WTC11 (cell line): ENCODE measurements at regions not wholly inside any gene's neighbourhood (a gene's known extent, or its start where the extent isn't known, plus 50 kb on each side); places are given as distances from the start of the nearest gene placed in this dataset.

ENCODE experiments used
- ATAC-seq: fragments of 200-7000 bp; cut with Tn5 transposase; 2 replicates; pipeline ENCODE4 v1.10.0; 2021; ENCODE audit warnings: mild to moderate bottlenecking, moderate library complexity
- CTCF ChIA-PET: fragments of 300-600 bp; sonication (Branson Sonifier 250); formaldehyde crosslinking; loops from one replicate; lab custom pipeline; 2021; ENCODE audit warnings: antibody characterized with exemption; lab: Charles Lee
- POLR2A ChIA-PET: fragments of 350-600 bp; sonication (Branson Sonifier 250); formaldehyde crosslinking; loops from one replicate; lab custom pipeline; 2021; ENCODE audit warnings: antibody characterized with exemption; lab: Charles Lee
- DNase-seq: peaks from one replicate; pipeline ENCODE4 v3.0.0; 2021; ENCODE audit warnings: low spot score
- H3K27ac Mint-ChIP-seq: 2 replicates; pipeline ENCODE4 v1.8.0; 2021; ENCODE audit warnings: mixed read lengths
- H3K27me3 Mint-ChIP-seq: 2 replicates; pipeline ENCODE4 v1.8.0; 2021; ENCODE audit warnings: low read depth, mild to moderate bottlenecking, moderate library complexity, mixed read lengths
- H3K36me3 Mint-ChIP-seq: 2 replicates; pipeline ENCODE4 v1.8.0; 2021; ENCODE audit warnings: mixed read lengths
- H3K4me1 Mint-ChIP-seq: 2 replicates; pipeline ENCODE4 v1.8.0; 2022; ENCODE audit warnings: mixed read lengths
- H3K4me3 Mint-ChIP-seq: 2 replicates; pipeline ENCODE4 v1.8.0; 2021; ENCODE audit warnings: mild to moderate bottlenecking, moderate library complexity, mixed read lengths
- H3K9me3 Mint-ChIP-seq: 2 replicates; pipeline ENCODE4 v1.8.0; 2021; ENCODE audit warnings: mixed read lengths
- ATF1 ChIP-seq: sonication (generic); formaldehyde crosslinking; IDR thresholded peaks from 2 replicates; pipeline ENCODE4 v1.8.1; 2023; ENCODE audit warnings: mild to moderate bottlenecking, moderate library complexity, missing genetic modification reagents
- ATF3 ChIP-seq: sonication (generic); formaldehyde crosslinking; conservative IDR thresholded peaks from 2 replicates; pipeline ENCODE4 v1.8.1; 2022; ENCODE audit warnings: mild to moderate bottlenecking, missing genetic modification reagents
- CBFB ChIP-seq: sonication (generic); formaldehyde crosslinking; IDR thresholded peaks from 2 replicates; pipeline ENCODE4 v1.8.1; 2022; ENCODE audit warnings: mild to moderate bottlenecking, low read depth, missing genetic modification reagents
- E2F5 ChIP-seq: sonication (generic); formaldehyde crosslinking; IDR thresholded peaks from 2 replicates; pipeline ENCODE4 v1.8.1; 2022; ENCODE audit warnings: mild to moderate bottlenecking, moderate library complexity, missing genetic modification reagents
- HMGA2 ChIP-seq: fragments of 250-450 bp; sonication (Bioruptor Pico); IDR thresholded peaks from 2 replicates; pipeline ENCODE4 v1.4.0; 2021; ENCODE audit warnings: mild to moderate bottlenecking, moderate library complexity
- MLX ChIP-seq: sonication (generic); formaldehyde crosslinking; IDR thresholded peaks from 2 replicates; pipeline ENCODE4 v1.8.1; 2023; ENCODE audit warnings: mild to moderate bottlenecking, missing genetic modification reagents, moderate library complexity
- MYBL2 ChIP-seq: sonication (generic); formaldehyde crosslinking; IDR thresholded peaks from 2 replicates; pipeline ENCODE4 v1.8.1; 2023; ENCODE audit warnings: mild to moderate bottlenecking, moderate library complexity, missing genetic modification reagents
- RELA ChIP-seq: sonication (generic); formaldehyde crosslinking; IDR thresholded peaks from 2 replicates; pipeline ENCODE4 v1.8.1; 2022; ENCODE audit warnings: missing genetic modification reagents, mild to moderate bottlenecking, borderline replicate concordance
- SMAD3 ChIP-seq: sonication (generic); formaldehyde crosslinking; IDR thresholded peaks from 2 replicates; pipeline ENCODE4 v1.8.0; 2022; ENCODE audit warnings: missing genetic modification reagents, mild to moderate bottlenecking, borderline replicate concordance
- STAT6 ChIP-seq: sonication (generic); formaldehyde crosslinking; conservative IDR thresholded peaks from 2 replicates; pipeline ENCODE4 v1.8.1; 2023; ENCODE audit warnings: mild to moderate bottlenecking, low read depth, missing genetic modification reagents, moderate library complexity
- USF2 ChIP-seq: sonication (generic); formaldehyde crosslinking; IDR thresholded peaks from 2 replicates; pipeline ENCODE4 v1.8.1; 2023; ENCODE audit warnings: mild to moderate bottlenecking, missing genetic modification reagents, moderate library complexity
- ZNF219 ChIP-seq: sonication (generic); formaldehyde crosslinking; IDR thresholded peaks from 2 replicates; pipeline ENCODE4 v1.8.0; 2023; ENCODE audit warnings: missing genetic modification reagents, mild to moderate bottlenecking, borderline replicate concordance
- ZNF317 ChIP-seq: sonication (generic); formaldehyde crosslinking; IDR thresholded peaks from 2 replicates; pipeline ENCODE4 v1.8.1; 2023; ENCODE audit warnings: low read depth, mild to moderate bottlenecking, moderate library complexity, missing genetic modification reagents, borderline replicate concordance
- ZNF512 ChIP-seq: sonication (generic); formaldehyde crosslinking; IDR thresholded peaks from 2 replicates; pipeline ENCODE4 v1.8.1; 2022; ENCODE audit warnings: missing genetic modification reagents, borderline replicate concordance

GRCh38 chr11:92890846-92891245 lies 78.6 kb upstream of the MTNR1B start (continued):
- TF ChIP-seq ZNF512 (CRISPR knock-in tag) (no peak), STAT6 (no peak), E2F5 (CRISPR knock-in tag) (no peak)

GRCh38 chr11:92892802-92893684 lies 76.4 kb upstream of the MTNR1B start:
- Mint-ChIP-seq H3K27ac (no peak overlapping the region), H3K9me3 (no peaks in the 10 kb centered on the region), H3K27me3 (no peaks in the 10 kb centered on the region), H3K36me3 (no peaks in the 10 kb centered on the region), H3K4me1 (peaks cover 9% of the 10 kb centered on the region), H3K4me3 (no peak overlapping the region)
- POLR2A ChIA-PET, result no interaction called here
- CTCF ChIA-PET, result no interaction called here
- ATAC-seq (no peak), DNase-seq (no peak)
- TF ChIP-seq MYBL2 (CRISPR knock-in tag) (no peak), ZNF317 (no peak), MLX (CRISPR knock-in tag) (no peak), ATF3 (CRISPR knock-in tag) (no peak), E2F5 (CRISPR knock-in tag) (no peak), USF2 (CRISPR knock-in tag) (no peak), RELA (no peak), ZNF512 (CRISPR knock-in tag) (no peak), ATF1 (CRISPR knock-in tag) (no peak), CBFB (CRISPR knock-in tag) (no peak), SMAD3 (CRISPR knock-in tag) (no peak), HMGA2 (no peak), ZNF219 (no peak)
